ENCODE measurements at regions not wholly inside any gene's neighbourhood (a gene's known extent, or its start where the extent isn't known, plus 50 kb on each side); places are given as distances from the start of the nearest gene placed in this dataset.
A peak's percentile ranks its signal among the peaks of the same experiment; 100 is the strongest.

DNA sequence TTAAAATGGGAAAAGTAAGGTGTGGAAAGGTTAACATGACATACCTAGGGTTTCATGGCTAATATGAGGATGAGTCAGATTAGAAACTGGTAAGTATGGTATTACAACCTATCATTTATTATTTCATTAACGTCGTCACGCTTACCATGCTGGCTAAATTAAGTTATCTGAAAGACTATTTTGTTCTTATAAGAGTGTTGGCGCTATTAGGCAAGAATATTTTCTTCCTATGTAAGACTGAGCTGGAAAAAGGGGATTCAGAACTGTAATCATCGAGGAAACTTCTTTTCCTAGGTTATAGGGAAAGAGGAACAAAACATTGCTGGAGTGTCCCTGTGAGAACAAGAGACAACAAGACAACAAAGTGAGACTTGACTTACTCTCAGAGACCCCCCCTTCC lies 440.8 kb downstream of the KCNJ2 start:
- no peaks in the 10 kb centered on the region for H3K36me3 ChIP-seq (ENCODE audit: control insufficient read depth in 2 of 3, insufficient read depth in 3 of 3, low read length in 3 of 3)
- FAIRE-seq: no peak
- intact Hi-C loops (cut with DNase I): no loop called here
- H3K9ac ChIP-seq (ENCODE audit: low read length in 3 of 3): no peak overlapping the region
- H3K4me3 ChIP-seq (ENCODE audit: low read length in 3 of 3): no peak overlapping the region
- no peak for DNase-seq
- no peak overlapping the region for H3K27ac ChIP-seq (ENCODE audit: low read depth in 2 of 2, low read length in 2 of 2)
- no peaks in the 10 kb centered on the region for H3K27me3 ChIP-seq (ENCODE audit: control insufficient read depth, insufficient read depth, low read length)
- H3K4me1 ChIP-seq (ENCODE audit: control insufficient read depth in 2 of 3, insufficient read depth in 2 of 3, low read depth in 1 of 3, low read length in 3 of 3): no peaks in the 10 kb centered on the region
- TF ChIP-seq, protein P1, sequence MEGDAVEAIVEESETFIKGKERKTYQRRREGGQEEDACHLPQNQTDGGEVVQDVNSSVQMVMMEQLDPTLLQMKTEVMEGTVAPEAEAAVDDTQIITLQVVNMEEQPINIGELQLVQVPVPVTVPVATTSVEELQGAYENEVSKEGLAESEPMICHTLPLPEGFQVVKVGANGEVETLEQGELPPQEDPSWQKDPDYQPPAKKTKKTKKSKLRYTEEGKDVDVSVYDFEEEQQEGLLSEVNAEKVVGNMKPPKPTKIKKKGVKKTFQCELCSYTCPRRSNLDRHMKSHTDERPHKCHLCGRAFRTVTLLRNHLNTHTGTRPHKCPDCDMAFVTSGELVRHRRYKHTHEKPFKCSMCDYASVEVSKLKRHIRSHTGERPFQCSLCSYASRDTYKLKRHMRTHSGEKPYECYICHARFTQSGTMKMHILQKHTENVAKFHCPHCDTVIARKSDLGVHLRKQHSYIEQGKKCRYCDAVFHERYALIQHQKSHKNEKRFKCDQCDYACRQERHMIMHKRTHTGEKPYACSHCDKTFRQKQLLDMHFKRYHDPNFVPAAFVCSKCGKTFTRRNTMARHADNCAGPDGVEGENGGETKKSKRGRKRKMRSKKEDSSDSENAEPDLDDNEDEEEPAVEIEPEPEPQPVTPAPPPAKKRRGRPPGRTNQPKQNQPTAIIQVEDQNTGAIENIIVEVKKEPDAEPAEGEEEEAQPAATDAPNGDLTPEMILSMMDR (IDR thresholded peaks at IDR 0.05; ENCODE audit: borderline replicate concordance, extremely low read depth, insufficient read depth): no peak
- H3K9me3 ChIP-seq (ENCODE audit: control insufficient read depth in 2 of 3, insufficient read depth in 1 of 3, low read length in 3 of 3): no peaks in the 10 kb centered on the region

DNA sequence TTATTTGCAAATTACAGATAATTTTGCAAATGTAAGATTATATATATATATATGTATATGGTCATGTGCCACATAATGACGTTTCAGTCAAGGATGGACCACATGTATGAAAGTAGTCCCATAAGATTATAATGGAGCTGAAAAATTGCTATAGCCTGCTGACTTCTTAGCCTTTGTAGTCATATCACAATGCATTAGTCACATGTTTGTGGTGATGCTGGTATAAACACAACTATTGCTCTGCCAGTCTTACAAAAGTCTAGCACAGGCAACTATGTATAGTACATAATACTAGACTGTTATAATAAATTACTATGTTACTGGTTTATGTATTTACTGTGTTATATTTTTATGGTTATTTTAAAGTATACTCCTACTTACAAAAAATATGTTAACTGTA lies 444.3 kb downstream of the KCNJ2 start:
- Histone ChIP-seq H3K4me3 (ENCODE audit: low read length in 3 of 3) (no peak overlapping the region), H3K9ac (ENCODE audit: low read length in 3 of 3) (no peak overlapping the region), H3K4me1 (ENCODE audit: control insufficient read depth in 2 of 3, insufficient read depth in 2 of 3, low read depth in 1 of 3, low read length in 3 of 3) (no peaks in the 10 kb centered on the region), H3K9me3 (ENCODE audit: control insufficient read depth in 2 of 3, insufficient read depth in 1 of 3, low read length in 3 of 3) (no peaks in the 10 kb centered on the region), H3K27me3 (ENCODE audit: control insufficient read depth, insufficient read depth, low read length) (no peaks in the 10 kb centered on the region), H3K27ac (ENCODE audit: low read depth in 2 of 2, low read length in 2 of 2) (no peak overlapping the region), H3K36me3 (ENCODE audit: control insufficient read depth in 2 of 3, insufficient read depth in 3 of 3, low read length in 3 of 3) (no peaks in the 10 kb centered on the region)
- intact Hi-C loops (cut with DNase I): no loop called here
- TF ChIP-seq, protein P1 (IDR thresholded peaks at IDR 0.05; ENCODE audit: borderline replicate concordance, extremely low read depth, insufficient read depth): no peak
- DNase-seq (no peak), FAIRE-seq (no peak)

DNA sequence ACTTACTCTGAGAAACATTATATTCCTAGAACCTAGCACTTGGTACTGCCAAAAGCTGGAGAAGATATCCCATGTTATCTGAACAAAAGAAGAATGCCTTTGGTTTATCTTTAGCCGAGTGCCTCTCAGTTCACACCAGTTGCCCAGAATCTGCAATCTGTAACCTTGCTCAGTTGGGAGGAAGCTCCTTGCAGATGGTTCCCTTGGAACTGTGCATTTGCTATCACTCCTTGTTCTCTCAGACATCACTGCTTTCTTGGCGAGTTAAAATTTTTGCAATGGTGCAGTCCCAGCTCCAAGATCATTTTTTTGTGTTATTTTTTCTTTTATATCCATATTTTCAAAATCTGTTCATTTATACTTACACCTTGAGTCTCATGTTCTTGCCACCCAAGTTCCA lies 446.5 kb downstream of the KCNJ2 start:
- Histone ChIP-seq H3K9me3 (ENCODE audit: control insufficient read depth in 2 of 3, insufficient read depth in 1 of 3, low read length in 3 of 3) (no peaks in the 10 kb centered on the region), H3K36me3 (ENCODE audit: control insufficient read depth in 2 of 3, insufficient read depth in 3 of 3, low read length in 3 of 3) (no peaks in the 10 kb centered on the region), H3K27ac (ENCODE audit: low read depth in 2 of 2, low read length in 2 of 2) (no peak overlapping the region), H3K4me1 (ENCODE audit: control insufficient read depth in 2 of 3, insufficient read depth in 2 of 3, low read depth in 1 of 3, low read length in 3 of 3) (no peaks in the 10 kb centered on the region), H3K9ac (ENCODE audit: low read length in 3 of 3) (no peak overlapping the region), H3K27me3 (ENCODE audit: control insufficient read depth, insufficient read depth, low read length) (no peaks in the 10 kb centered on the region), H3K4me3 (ENCODE audit: low read length in 3 of 3) (no peak overlapping the region)
- FAIRE-seq (no peak), DNase-seq (no peak)
- intact Hi-C loops (cut with DNase I): no loop called here
- TF ChIP-seq, protein P1 (IDR thresholded peaks at IDR 0.05; ENCODE audit: borderline replicate concordance, extremely low read depth, insufficient read depth): no peak

- FAIRE-seq (no peak), DNase-seq (peak in 1 of 5 donors; percentile 21)
- H3K27me3 ChIP-seq (ENCODE audit: control insufficient read depth, insufficient read depth, low read length): no peaks in the 10 kb centered on the region
- no peaks in the 10 kb centered on the region for H3K36me3 ChIP-seq (ENCODE audit: control insufficient read depth in 2 of 3, insufficient read depth in 3 of 3, low read length in 3 of 3)
- no peak overlapping the region for H3K9ac ChIP-seq (ENCODE audit: low read length in 3 of 3)
- TF ChIP-seq, protein P1 (IDR thresholded peaks at IDR 0.05; ENCODE audit: borderline replicate concordance, extremely low read depth, insufficient read depth): no peak
- no peak overlapping the region for H3K27ac ChIP-seq (ENCODE audit: low read depth in 2 of 2, low read length in 2 of 2)
- no peak overlapping the region for H3K4me3 ChIP-seq (ENCODE audit: low read length in 3 of 3)
- no peaks in the 10 kb centered on the region for H3K9me3 ChIP-seq (ENCODE audit: control insufficient read depth in 2 of 3, insufficient read depth in 1 of 3, low read length in 3 of 3)
- intact Hi-C loops (cut with DNase I): no loop called here
- H3K4me1 ChIP-seq (ENCODE audit: control insufficient read depth in 2 of 3, insufficient read depth in 2 of 3, low read depth in 1 of 3, low read length in 3 of 3): no peaks in the 10 kb centered on the region
Observed at GRCh38 chr17:70618641-70619040, 449.3 kb downstream of the KCNJ2 start.

All from kidney (tissue), 13 donors.